ENCODE measurements at regions not wholly inside any gene's neighbourhood (a gene's known extent, or its start where the extent isn't known, plus 50 kb on each side); places are given as distances from the start of the nearest gene placed in this dataset.

DNA sequence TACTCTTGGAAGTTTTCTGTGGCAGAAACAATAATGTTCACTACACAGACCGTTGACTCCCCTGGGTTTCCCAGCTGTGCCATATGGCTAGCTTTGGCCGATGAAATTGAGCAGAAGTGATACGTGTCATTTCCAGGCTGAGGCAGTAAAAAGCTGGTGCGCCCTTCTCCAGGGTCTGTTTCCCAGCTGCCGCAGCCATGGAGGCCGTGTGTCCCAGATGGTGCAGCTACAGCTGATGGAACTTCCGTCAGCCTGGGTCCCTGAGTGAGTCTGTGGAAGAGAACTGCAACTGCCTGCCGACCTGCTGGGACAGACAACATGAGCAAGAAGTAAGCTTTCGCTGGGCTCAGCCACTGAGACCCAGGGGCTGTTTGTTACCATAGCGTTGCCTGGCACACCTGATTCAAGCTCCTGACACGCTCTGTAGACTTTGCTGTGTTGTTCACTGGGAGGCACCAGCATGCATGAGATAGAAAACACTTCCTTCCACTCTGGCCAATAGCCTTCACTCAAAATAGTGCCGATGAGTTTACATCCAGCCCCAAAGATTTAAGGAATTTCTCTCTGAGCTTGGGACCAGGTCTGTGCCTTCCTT lies 116.3 kb upstream of the SLC25A33 start (continued):
- TF ChIP-seq, protein P1, sequence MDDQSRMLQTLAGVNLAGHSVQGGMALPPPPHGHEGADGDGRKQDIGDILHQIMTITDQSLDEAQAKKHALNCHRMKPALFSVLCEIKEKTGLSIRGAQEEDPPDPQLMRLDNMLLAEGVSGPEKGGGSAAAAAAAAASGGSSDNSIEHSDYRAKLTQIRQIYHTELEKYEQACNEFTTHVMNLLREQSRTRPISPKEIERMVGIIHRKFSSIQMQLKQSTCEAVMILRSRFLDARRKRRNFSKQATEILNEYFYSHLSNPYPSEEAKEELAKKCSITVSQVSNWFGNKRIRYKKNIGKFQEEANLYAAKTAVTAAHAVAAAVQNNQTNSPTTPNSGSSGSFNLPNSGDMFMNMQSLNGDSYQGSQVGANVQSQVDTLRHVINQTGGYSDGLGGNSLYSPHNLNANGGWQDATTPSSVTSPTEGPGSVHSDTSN (IDR thresholded peaks at IDR 0.05; ENCODE audit: insufficient replicate concordance, low read depth, low read length), result no peak
- TF ChIP-seq IKZF2 (IDR thresholded peaks at IDR 0.05) (no peak), PRDM15 (CRISPR knock-in tag; IDR thresholded peaks at IDR 0.05) (no peak), TCF12 (IDR thresholded peaks at IDR 0.05; ENCODE audit: low read depth, low read length) (no peak)

GRCh38 chr1:9424261-9424660 lies 115.0 kb upstream of the SLC25A33 start:
- ChIA-PET SMC1A (ENCODE audit: uncharacterized antibody, unreplicated experiment) (interaction anchor here (2.0 to 4.6 kb wide), 3 partner anchors 10 to 31 kb away, joined by 7 to 63 read pairs (median 14); no protein-coding TSS in a partner anchor), RAD21 (ENCODE audit: unreplicated experiment) (interaction anchor here (1.5 to 6.7 kb wide), 3 partner anchors 11 to 135 kb away, joined by 4 to 74 read pairs (median 21); no protein-coding TSS in a partner anchor), CTCF (interaction anchor here (1.3 to 1.9 kb wide), 2 partner anchors 11 to 31 kb away, joined by 3 to 12 read pairs; no protein-coding TSS in a partner anchor), POLR2A (interaction anchor here (0.5 to 6.2 kb wide), 2 partner anchors 11 to 343 kb away, joined by 3 to 59 read pairs; no protein-coding TSS in a partner anchor)
- no peak for DNase-seq (ENCODE audit: low read depth, low spot score)
- no peak overlapping the region for H3K4me2 ChIP-seq (ENCODE audit: control insufficient read depth, insufficient read depth)
- in situ Hi-C loops (cut with MboI), result no loop called here
- no peaks in the 10 kb centered on the region; a peak in 1 of 4 replicates for H3K27me3 ChIP-seq (replicated peaks in 1 of 2; ENCODE audit: control insufficient read depth in 2 of 2, insufficient read depth in 2 of 2, low read length in 1 of 2)
- no TSS peak for BruUV-seq (replicated peaks)
- intact Hi-C loops (cut with micrococcal nuclease; ENCODE audit: unreplicated experiment), result no loop called here
- H3K79me2 ChIP-seq (ENCODE audit: control insufficient read depth, insufficient read depth, low read length), result no peaks in the 10 kb centered on the region
- peaks cover 6% of the 10 kb centered on the region; the same call in 2 of the 3 replicates for H3K9me3 ChIP-seq (replicated peaks; ENCODE audit: control insufficient read depth, insufficient read depth, low read length)
- no peak for FAIRE-seq
- H3K36me3 ChIP-seq (ENCODE audit: control insufficient read depth in 2 of 2, insufficient read depth in 2 of 2, low read length in 1 of 2), result no peaks in the 10 kb centered on the region
- no peak overlapping the region for H3K27ac ChIP-seq (ENCODE audit: control insufficient read depth, insufficient read depth)
- no peak overlapping the region for H3K4me3 ChIP-seq
- ATAC-seq, result no peak
- WGBS (ENCODE audit: insufficient coverage, insufficient replicate concordance, low lambda C conversion rate, missing lambda C conversion rate), result 99% methylated on average over 4 of the region's 4 CpGs
- no peak overlapping the region for H2AFZ ChIP-seq (ENCODE audit: control insufficient read depth, low read depth, low read length)
- no peaks in the 10 kb centered on the region for H4K20me1 ChIP-seq (ENCODE audit: control insufficient read depth, insufficient read depth)
- no peak overlapping the region for H3K9ac ChIP-seq (ENCODE audit: control insufficient read depth, insufficient read depth, low read length)
- H3K4me1 ChIP-seq (ENCODE audit: control insufficient read depth, insufficient read depth, low read length), result peaks cover 63% of the 10 kb centered on the region
- TF ChIP-seq HDAC6 (IDR thresholded peaks at IDR 0.05; ENCODE audit: unreplicated experiment), result no peak
- TF ChIP-seq MXI1 (IDR thresholded peaks at IDR 0.05; ENCODE audit: low read depth, low read length), result no peak
- no peak for TF ChIP-seq LARP7 (IDR thresholded peaks at IDR 0.05)
- no peak for TF ChIP-seq NFXL1 (IDR thresholded peaks at IDR 0.05; ENCODE audit: borderline replicate concordance)
- no peak for TF ChIP-seq ESRRA (IDR thresholded peaks at IDR 0.05; ENCODE audit: low read length)
- no peak for TF ChIP-seq NRF1 (conservative IDR thresholded peaks at IDR 0.05; ENCODE audit: low read depth, low read length)
- TF ChIP-seq, protein P2, sequence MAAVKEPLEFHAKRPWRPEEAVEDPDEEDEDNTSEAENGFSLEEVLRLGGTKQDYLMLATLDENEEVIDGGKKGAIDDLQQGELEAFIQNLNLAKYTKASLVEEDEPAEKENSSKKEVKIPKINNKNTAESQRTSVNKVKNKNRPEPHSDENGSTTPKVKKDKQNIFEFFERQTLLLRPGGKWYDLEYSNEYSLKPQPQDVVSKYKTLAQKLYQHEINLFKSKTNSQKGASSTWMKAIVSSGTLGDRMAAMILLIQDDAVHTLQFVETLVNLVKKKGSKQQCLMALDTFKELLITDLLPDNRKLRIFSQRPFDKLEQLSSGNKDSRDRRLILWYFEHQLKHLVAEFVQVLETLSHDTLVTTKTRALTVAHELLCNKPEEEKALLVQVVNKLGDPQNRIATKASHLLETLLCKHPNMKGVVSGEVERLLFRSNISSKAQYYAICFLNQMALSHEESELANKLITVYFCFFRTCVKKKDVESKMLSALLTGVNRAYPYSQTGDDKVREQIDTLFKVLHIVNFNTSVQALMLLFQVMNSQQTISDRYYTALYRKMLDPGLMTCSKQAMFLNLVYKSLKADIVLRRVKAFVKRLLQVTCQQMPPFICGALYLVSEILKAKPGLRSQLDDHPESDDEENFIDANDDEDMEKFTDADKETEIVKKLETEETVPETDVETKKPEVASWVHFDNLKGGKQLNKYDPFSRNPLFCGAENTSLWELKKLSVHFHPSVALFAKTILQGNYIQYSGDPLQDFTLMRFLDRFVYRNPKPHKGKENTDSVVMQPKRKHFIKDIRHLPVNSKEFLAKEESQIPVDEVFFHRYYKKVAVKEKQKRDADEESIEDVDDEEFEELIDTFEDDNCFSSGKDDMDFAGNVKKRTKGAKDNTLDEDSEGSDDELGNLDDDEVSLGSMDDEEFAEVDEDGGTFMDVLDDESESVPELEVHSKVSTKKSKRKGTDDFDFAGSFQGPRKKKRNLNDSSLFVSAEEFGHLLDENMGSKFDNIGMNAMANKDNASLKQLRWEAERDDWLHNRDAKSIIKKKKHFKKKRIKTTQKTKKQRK (IDR thresholded peaks at IDR 0.05; ENCODE audit: low read depth, low read length), result no peak
- no peak for TF ChIP-seq BACH1 (IDR thresholded peaks at IDR 0.05; ENCODE audit: borderline replicate concordance)
- TF ChIP-seq KLF5 (IDR thresholded peaks at IDR 0.05; ENCODE audit: partially characterized antibody), result no peak
- no peak for TF ChIP-seq ZNF24 (IDR thresholded peaks at IDR 0.05)
